ENCODE measurements at regions not wholly inside any gene's neighbourhood (a gene's known extent, or its start where the extent isn't known, plus 50 kb on each side); places are given as distances from the start of the nearest gene placed in this dataset.

GRCh38 chr5:167533814-167534795 lies 757.3 kb upstream of the WWC1 start:
- DNase-seq (ENCODE audit: low read depth in 4 of 4, low spot score in 2 of 4): no peak

DNA sequence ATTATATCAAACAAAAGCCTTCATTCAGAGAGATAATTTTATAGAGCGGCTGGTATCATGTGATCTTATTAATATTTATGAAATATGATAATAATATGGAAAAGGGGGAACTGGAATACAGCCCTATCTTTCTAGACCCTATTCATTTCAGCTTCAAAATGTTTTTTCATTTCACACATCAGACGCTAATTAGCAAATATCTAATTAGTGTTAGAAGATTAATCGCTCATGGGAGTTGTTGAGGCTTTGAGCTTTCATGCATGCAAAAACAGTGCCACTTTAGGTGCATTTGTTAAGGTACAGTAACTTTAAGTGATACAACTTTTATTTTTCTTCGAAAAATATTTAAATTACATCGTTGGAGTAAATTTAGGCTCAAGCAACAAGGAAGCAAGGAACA lies 751.7 kb upstream of the WWC1 start:
- DNase-seq (ENCODE audit: low read depth in 4 of 4, low spot score in 2 of 4): no peak

GRCh38 chr5:167546270-167546669 lies 745.2 kb upstream of the WWC1 start:
- no peak for DNase-seq (ENCODE audit: low read depth in 4 of 4, low spot score in 2 of 4)

- no peak for DNase-seq (ENCODE audit: low read depth in 4 of 4, low spot score in 2 of 4)
Measured at GRCh38 chr5:167552356-167552755, 739.1 kb upstream of the WWC1 start.

GRCh38 chr5:167553511-167553910 lies 737.9 kb upstream of the WWC1 start:
- DNase-seq (ENCODE audit: low read depth in 4 of 4, low spot score in 2 of 4): no peak

GRCh38 chr5:167554564-167555290 lies 736.7 kb upstream of the WWC1 start:
- DNase-seq (ENCODE audit: low read depth in 4 of 4, low spot score in 2 of 4): no peak

DNA sequence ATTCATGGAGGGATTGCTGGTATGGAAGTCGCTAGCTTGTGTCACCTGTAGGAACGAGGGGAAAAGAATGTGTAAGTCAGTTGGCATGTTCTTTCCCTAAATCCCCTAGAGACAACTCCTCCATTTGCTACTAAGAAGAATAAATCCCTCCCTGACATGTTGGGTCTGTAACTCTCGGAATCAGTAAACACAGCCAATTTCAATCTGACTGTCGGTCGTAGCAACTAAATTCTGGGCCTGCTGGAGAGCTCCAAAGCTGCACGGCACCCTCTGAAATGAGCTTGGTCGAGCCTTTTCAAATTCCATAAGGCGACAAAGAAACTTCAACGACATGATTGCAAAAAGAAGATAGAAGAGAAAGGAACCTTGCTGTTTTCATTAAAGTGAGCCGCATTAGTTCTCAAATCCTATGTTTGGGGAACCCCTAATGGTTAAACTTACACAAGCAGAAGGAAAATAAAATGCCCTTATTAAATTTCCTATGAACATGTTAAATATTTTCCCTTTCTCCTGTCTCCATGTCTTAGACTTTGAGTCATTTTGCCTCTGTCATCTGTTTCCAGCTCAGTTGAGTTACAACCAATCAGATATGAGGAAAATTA lies 735.8 kb upstream of the WWC1 start:
- DNase-seq (ENCODE audit: low read depth in 4 of 4, low spot score in 2 of 4): no peak

- DNase-seq (ENCODE audit: low read depth in 4 of 4, low spot score in 2 of 4): no peak
Measured at GRCh38 chr5:167557359-167557758, 734.1 kb upstream of the WWC1 start.

GRCh38 chr5:167561796-167562195 lies 729.6 kb upstream of the WWC1 start:
- DNase-seq (ENCODE audit: low read depth in 4 of 4, low spot score in 2 of 4): no peak

DNA sequence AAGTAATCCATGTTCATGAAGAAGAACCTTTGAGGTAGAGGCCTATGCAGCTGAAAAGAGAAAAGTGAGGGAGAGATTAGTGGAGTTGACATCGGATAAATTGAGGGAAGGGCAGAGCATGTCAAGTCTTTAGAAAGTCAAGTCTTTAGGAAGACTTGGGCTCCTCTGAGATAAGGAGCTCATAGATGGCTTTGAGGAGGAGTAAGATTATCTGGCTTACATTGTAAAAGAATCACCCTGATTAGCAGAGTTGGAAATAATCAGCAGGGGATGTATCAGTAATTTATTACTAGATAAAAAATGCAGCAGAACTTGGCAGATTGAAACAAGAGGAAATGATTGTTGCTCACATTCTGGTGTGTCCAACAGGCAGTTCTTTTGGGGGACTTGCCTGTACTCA lies 727.2 kb upstream of the WWC1 start:
- DNase-seq (ENCODE audit: low read depth in 4 of 4, low spot score in 2 of 4): no peak

DNA sequence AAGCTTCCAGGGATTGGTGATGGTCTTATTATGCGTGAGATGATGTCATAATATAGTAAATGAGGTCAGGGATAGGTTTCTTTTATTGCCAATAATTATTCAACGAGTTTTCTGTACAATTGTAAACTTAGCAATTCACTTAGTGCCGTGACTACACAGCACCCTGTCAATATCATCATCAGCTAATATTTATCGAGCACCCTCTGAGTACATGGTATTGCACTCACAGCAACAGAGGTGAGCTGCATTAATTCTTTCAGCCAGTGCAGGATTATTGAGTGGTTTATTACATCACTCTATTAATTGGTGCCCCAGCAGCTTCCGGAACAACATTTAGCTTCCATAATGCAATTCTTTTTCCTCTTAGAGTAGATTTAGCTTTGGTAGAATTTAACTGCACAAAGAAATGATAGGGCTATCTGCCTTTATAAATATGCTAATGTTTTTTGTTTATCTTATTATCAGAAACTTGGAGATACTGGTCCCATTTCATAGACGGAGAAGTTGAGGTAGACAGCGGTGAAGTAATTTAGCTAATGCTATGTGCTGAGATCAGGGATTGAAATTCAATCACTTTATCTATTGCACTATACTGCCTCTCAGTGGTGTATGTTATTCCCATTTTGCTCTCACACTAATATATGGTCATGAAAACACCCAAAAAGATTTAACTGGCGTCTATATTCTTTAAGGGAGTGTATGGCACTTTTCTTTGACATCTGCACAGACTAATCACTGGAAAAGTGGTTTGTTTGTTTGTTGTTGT lies 726.1 kb upstream of the WWC1 start:
- DNase-seq (ENCODE audit: low read depth in 4 of 4, low spot score in 2 of 4): no peak

DNA sequence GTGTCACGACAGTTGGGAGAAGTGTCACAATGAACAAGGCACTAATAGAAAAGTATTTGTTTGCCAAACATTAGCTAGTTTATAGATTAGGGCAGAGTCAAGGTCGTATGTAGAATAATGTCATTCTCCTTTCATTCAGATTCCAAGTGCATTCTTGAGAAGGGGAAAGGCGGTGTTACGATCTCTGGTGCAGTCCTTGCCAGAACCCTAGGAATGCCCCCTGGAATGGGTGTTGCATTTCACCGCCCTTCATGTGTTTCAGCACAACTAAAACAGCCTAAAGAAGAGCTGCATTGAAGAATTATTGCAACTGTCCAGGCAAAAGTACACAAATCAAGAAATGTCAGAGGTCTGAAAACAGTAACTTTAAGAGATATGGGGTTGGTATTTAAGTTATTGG lies 721.0 kb upstream of the WWC1 start:
- no peak for DNase-seq (ENCODE audit: low read depth in 4 of 4, low spot score in 2 of 4)

DNA sequence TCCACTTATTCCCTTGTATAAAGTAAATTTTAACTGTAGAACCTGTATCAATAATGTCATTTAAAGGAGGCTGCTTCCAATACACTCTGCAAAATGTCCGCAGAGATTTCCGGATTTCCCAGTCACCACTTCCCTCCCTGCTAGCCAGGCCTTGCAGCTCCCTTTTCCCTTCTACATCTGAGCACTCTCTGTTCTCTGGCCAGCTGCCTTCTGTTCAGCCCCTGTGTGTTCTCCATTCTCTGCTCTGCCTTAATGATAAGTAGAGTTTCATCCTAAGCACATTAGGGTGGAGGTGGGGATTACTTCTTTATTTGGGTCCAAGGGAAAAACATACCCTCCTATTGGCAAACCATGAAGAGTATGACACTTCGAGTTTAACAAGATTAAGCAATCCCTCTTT lies 719.6 kb upstream of the WWC1 start:
- no peak for DNase-seq (ENCODE audit: low read depth in 4 of 4, low spot score in 2 of 4)

DNA sequence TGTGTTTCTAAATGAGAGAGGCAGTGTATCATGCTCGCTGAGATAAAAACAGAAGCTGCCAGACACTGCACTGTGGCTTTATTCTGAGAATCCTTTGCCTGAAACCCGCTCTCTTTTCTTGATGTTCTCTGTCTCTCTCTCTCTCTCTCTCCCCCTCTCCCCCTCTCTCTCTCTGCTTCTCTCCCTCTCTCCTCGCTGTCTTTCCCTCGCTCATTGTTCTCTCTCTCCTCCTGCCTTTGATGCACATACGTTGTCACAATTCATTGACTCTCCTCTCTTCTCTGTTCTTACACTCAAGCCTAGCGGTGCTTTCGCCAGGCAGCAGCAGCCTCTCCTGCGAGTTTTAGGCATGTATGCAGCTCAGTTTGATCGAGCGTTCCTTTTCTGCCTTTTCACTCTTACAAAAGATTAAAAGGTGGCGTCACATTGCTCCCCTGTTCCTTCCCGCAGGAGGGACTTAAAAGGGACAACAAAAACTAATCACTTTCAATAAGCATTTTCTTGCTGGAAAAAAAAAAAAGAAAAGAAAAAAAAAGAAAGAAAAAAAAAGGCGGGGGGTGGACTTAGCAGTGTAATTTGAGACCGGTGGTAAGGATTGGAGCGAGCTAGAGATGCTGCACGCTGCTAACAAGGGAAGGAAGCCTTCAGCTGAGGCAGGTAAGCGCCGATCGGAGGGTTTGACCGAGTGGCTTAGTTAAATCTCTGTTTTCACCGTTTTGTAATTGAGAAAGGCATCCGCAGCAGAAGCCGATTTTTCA lies 717.9 kb upstream of the WWC1 start:
- DNase-seq (ENCODE audit: low read depth in 4 of 4, low spot score in 2 of 4): peak; percentile 32 to 77 (median 60)

GRCh38 chr5:167574464-167574863 lies 717.0 kb upstream of the WWC1 start:
- no peak for DNase-seq (ENCODE audit: low read depth in 4 of 4, low spot score in 2 of 4)

- DNase-seq (ENCODE audit: low read depth in 4 of 4, low spot score in 2 of 4): no peak
Measured at GRCh38 chr5:167575330-167575729, 716.1 kb upstream of the WWC1 start.

- DNase-seq (ENCODE audit: low read depth in 4 of 4, low spot score in 2 of 4): no peak
Measured at GRCh38 chr5:167576126-167576525, 715.3 kb upstream of the WWC1 start.

GRCh38 chr5:167576897-167577296 lies 714.5 kb upstream of the WWC1 start:
- no peak for DNase-seq (ENCODE audit: low read depth in 4 of 4, low spot score in 2 of 4)

DNA sequence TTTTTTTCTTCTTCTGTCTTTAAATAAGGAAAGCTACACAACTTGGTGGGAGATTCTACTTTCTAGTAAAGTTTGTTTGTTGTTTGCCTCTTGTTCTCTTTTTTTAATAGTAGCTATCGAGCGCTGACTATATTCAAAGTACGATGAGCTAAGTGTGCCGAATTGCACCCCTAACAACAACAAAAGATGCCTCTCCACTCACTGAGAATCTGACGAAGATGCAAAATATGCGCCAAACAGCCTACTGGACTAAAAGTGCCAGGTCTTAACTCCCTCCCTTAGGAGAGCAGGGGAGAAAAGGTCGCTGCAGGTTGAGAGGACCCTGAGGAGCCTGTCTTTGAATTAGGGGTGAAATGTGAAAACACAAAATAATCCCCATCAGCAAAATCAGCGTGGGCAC lies 713.8 kb upstream of the WWC1 start:
- DNase-seq (ENCODE audit: low read depth in 4 of 4, low spot score in 2 of 4): no peak

Data from left renal cortex interstitium (tissue), 4 donors.